ENCODE measurements at regions not wholly inside any gene's neighbourhood (a gene's known extent, or its start where the extent isn't known, plus 50 kb on each side); places are given as distances from the start of the nearest gene placed in this dataset.
"Not testable (repeated sequence)": the region's sequence is repeated elsewhere in the genome, so short reads cannot be mapped to it uniquely, and the experiment has no call there.

DNA sequence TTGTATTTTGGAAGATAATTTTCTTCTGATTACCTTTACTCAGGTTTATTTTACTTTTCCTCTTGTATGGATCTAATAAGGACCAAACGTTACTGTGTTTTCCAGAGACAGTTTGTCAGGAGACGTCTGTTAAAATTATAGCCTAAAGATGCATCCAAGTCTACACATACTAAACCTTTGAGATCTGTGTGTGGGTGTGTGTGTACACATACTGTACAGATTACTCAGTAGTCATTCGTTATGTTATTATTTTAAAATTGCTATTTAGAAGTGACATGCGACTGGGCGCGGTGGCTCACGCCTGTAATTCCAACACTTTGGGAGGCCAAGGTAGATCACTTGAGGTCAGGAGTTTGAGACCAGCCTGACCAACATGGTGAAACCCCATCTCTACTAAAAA, 51.6 kb upstream of the CNTLN start:
- DNase-seq, result no peak

DNA sequence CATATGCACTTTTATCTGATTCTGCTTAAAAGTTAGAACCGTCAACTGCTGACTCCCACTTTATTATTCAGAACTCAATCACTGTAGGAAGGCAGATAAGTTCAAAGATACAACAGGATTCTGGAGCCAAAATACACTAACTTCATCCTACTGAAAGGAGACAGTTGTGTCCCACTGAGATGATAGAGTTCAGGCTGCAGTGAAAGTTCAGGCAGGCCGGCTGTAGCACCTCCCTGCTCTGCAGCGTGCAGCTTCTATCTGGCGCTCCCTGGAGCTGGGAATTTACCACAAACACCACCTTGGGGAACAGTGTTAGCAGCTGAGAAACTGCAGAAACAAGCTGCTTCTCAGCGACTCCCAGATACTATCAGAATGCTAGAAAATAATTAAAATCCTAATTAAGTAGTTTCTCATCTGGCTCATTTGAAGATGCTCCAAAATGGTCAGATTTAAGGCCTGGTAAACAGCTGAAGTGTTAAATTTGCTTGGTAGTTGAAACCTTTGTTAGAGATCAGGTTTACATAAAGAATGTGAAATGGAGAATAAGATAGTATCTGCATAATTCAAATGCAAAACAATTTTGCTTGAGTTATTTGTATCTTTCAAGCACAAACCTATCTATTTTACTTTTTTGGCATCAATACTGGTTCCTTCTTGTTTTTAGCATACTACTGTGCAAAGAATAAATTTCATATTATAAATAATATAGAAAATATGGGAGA, 52.3 kb upstream of the CNTLN start:
- no peak for DNase-seq

DNA sequence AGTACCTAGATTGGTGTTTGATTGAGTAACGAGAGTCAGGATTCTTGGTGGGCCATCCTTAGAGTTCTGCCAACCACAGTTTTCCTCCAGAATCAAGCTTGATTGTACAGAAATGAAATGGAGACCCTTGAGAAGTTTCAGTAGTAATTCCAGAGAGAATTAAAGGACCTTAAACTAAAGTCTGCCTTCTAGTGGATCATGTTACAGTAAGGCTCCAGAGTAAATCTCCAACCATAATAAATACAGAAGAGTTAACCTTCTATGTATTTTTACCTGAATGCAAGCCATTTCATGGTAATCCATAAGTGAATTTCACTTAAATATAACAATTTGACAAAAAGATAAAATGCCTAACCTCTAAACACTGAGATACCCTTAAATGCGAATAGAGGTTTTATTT, 53.0 kb upstream of the CNTLN start:
- DNase-seq, result no peak

DNA sequence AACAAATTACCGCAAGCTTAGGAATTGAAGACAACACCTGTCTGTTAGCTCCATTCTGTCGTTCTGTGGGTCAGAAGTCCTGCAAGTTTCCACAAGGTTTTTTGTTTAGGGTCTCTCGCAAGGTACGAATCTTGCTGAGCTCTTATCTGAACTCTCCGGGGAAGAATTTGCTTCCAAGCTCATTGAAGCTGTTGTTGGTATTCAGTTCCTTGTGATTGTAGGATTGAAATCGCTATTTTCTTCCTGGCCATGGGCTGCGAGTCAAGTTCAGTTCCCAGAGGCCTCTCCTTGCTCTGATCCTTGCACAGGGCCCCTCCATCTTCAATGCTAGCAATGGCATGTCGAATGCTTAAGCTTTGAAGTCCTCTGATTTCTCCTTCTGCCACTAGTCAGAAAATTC, 53.5 kb upstream of the CNTLN start:
- no peak for DNase-seq

DNA sequence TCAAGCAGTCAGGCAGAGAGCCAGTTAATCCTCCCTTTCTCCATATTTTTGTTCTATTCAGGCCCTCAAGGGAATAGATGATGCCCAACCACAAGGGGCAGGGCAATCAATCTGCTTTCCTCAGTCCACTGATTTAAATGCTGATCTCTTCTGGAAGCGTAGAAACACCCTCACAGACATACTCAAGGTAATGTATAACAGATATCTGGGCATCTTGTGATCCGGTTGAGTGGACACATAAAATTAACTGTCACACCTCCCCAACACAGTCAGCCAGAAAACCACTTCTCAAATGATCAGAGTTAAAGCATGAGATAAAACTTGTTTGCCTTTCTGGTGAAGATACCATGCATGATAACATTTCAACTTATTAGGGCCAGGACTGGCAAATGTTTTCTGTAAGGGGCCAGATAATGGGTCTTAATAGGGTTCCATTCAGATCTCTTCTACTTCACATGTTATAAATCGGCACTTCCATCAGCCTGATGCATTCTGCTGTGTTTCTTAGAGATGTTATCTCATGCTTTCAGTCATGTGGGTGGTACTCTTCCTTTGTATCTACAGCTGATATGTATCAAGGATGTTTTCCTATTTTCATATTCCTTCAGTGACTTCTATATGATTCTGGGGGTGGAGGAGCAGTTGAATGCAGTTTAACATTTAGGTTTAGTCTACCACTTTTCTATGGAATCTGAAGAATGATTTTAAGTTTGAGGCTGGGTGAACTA, 58.9 kb upstream of the CNTLN start:
- DNase-seq, result peak; percentile 28

DNA sequence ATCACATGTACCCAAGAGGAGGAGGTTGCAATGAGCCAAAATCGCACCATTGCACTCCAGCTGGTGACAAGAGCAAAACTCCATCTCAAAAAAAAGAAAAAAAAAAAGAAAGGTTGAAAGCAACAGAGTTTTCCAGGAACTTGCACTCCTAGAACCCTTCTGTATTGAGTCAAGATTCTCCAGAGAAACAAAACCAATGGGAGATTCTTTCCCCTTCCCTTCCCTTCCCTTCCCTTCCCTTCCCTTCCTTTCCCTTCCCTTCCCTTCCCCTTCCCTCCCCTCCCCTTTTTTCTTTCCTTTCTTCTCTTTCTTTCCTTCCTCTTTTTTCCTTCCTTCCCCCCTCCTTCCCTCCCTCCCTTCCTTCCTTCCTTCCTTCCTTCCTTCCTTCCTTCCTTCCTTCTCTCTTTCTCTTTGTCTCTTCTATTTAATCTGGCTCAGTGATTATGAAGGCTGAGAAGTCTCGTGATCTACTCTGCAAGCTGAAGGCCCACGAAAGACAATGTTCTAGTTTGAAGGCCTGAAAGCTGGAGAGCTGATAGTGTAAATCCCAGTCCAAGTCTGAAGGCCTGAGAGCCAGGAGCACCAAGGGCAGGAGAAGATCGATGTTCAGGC, 59.6 kb upstream of the CNTLN start:
- DNase-seq, result no peak

DNA sequence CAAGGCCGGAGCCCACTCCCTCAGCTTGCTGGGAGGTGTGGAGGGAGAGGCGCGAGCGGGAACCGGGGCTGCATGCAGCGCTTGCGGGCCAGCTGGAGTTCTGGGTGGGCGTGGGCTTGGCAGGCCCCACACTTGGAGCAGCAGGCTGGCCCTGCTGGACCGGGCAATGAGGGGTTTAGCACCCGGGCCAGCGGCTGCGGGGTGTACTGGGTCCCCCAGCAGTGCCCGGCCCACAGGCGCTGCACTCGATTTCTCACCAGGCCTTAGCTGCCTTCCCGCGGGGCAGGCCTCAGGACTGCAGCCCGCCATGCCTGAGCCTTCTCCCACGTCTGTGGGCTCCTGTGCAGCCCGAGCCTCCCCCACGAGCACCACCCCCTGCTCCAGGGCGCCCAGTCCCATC, 62.3 kb upstream of the CNTLN start:
- not testable (repeated sequence) for DNase-seq

DNA sequence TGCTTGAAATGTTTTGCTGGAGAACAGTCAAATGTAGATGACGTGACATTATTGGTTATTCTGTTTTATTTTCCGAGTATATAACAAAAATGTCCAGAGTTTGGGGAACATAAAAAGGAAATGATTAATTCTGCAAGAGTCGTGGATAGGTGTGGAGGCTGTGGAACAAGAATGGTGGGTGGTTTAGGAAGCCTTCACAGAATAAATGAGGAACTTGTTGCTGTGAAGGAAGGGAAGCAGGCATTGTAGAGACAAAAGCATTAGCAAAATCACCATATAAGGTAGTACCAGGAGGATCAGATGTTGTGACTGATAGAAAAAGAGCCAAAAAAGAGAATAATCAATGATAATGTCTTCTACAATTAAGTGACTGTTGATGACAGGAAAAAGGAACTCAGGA, 66.2 kb upstream of the CNTLN start:
- DNase-seq, result no peak

DNA sequence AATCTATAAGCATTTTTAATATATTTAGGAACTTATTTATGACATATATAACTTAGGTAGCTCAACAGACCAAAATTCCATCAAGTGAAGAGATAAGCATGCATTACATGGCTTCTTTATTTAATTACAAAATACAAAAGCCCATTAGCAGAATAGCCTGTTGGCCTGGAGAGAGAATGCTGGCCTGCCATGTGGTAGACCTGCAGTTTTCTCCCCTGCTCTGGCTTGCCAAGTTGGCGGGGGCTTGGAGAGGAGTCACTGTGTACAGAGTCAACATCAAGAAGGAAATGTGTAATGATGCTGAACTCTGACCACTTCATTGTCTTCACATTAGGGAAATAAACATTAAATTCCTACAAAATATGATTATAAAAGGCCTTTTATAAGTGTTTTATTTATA, 69.8 kb upstream of the CNTLN start:
- DNase-seq, result no peak

DNA sequence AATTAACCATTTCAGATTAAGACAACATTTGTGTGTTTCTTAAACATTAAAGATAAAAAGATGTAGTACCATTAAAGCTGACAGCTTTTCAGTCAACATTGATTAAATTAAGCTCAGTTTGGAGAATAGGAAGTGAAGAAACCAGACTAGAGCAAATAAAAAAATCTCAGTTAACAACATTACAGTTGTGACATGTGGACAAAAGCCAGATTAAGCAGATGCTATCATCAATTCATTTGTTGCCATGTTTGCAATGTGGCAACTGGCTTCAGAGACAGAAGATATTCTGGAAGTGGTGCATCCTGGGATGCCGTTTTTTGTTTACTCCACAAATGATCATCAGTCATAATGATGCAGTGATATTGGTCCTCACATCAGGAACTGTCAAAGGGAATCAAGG, 70.3 kb upstream of the CNTLN start:
- DNase-seq, result no peak

DNA sequence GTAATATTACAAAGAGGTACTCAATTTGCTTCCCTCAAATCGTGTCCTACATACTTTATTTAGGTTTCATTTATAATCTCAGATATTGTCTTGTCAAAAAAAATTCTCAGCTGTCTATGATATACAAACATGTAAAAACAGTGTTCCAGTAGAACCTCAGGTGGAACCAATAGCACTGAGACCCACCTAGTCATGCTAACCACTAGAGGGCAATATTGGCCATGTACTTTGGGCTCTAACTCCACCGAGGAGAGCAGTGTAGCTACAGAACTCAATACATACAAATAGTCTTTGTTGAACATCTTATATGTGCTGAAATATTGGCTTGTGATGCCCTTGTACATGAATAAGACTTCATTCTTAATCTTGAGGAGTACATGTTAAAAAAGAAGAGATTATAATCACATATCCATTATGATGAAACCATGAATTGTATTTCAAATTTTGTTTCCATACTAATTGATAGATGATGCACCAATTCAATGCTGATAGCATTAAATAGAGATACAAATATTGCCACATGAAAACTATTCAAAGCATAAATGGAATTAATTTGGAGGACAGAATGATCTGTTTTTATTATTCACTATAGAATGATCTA, 71.2 kb upstream of the CNTLN start:
- DNase-seq, result no peak

DNA sequence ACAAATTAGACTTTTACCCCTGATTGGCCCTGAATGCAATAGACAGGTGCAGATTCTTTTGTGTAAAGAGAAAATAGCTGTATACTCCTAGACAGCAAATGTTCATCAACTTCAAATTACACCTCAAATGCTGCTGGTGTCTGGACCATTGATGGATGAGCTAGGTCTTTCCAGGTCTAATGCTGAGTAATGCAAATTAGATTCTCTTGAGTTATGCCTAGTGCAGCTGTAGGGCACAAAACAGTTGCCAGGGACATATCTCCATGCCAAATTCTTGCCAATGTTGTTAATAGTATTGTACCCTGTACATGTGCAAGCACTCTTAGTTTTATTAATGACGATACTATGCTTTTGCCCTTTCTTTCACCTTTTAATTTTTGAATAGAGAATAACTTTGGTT, 72.3 kb upstream of the CNTLN start:
- no peak for DNase-seq

DNA sequence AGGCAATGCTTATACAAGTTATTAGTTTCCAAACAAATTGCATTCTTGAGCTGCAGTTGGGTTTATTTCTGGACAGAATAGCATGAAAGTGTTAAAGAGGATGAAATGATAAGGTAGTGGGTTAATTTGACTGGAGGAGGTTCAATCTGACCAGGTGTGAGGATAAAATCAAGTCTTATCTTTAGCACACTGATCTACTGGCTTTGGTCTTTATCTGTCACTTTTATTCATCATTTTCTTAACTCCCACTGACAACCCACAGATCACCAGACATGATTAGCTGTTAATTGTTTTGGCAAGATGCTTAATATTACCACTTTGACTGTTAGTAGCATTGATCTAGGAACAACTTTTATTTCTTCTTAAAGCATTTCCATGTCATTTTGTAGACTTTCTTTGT, 74.4 kb upstream of the CNTLN start:
- no peak for DNase-seq

DNA sequence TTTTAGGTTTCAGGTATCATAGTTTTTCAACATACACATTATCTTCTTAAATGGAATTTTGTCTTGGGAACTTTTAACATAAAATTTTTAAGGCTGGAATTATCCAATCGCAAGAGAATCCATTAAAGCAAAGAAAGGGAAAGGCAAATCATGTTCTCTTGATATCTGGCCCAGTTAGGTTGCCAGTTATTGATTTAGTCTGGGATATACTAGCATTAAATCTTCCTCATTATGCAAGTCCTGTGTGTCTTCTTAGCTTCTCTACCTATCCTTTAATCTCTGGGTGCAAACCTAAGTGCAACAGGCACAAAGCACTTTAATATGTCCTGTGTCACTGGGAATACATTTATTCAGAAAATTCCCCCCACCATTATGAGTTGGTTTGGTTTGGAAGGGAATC, 75.4 kb upstream of the CNTLN start:
- DNase-seq, result no peak

DNA sequence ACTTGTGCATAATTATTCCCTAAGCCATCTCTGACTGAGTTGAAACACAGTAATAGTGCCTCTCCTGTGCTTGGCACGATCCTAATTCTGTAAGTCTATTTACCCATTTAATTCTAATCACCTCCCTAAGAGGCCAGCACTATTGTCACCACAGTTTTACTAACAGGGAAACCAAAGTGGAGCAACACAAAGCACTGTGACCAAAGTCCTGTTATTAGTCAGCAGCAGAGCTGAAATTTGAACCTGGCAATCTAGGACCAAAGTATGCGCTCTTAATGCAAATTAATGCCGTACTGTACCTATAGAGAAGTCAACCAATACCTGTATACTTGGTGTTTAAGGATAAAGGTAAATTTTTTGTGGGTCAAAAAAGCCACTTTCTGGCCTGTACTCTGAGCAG, 77.1 kb upstream of the CNTLN start:
- no peak for DNase-seq

DNA sequence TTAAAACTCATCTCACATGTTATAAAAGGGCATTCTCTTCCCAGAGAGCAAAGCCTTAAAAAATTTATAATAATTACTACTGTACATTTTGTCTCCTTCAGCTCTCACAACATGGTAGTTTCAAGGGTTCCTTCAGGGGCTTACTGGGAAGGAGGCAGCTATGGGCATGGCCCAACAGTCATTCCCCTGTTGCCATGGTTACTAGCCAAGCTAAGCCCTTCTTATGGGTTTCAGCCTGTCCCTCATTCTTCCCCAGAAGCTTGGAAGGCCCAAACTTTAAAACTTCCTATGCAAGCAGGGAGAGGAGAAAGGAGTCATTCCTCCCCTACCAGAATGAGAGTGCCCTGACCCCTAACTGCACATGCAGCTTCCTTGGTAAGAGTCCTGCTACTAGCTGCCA, 82.2 kb upstream of the CNTLN start:
- DNase-seq, result no peak

DNA sequence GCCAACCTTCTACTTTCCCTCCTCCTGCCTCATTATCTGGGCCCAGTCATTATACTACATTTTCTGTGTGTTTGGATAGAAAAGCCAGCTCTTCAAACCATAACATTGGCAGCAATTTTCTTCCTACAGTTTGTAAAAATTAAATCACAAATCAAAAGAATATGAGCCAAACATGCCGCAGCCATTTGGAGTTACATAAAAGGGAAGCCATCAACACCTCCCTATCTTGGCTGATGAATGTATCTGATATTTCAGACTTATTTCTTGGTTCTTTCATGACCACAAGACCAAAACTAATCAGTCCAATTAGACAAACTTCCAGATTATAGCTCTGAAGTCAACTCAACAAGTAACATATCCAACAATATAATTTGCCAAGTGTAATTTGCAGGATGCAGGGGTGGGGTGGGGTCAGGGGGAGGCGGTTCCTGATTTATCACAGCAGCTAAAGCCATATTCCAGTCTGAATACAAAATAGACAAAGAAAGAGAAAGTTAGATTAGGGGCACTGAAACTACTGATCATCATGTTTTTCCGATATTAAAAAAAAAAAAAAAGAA, 89.4 kb upstream of the CNTLN start:
- DNase-seq, result no peak

DNA sequence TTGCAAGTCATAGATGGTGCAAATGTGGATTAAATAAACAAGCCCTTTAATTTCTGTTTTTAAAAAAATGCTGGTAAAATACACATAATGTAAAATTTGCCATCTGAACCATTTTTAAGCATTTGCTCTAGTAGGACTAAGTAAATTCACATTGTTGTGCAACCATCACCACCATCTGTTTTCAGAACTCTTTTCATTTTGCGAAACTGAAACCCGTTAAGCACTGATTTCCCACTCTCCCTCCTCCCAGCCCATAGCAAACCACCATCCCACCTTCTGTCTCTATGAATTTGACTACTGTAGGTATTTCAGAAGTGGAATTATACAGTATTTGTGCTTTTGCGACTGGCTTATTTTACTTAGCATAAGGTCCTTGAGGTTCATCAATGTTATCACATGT, 103.3 kb upstream of the CNTLN start:
- DNase-seq, result no peak

DNA sequence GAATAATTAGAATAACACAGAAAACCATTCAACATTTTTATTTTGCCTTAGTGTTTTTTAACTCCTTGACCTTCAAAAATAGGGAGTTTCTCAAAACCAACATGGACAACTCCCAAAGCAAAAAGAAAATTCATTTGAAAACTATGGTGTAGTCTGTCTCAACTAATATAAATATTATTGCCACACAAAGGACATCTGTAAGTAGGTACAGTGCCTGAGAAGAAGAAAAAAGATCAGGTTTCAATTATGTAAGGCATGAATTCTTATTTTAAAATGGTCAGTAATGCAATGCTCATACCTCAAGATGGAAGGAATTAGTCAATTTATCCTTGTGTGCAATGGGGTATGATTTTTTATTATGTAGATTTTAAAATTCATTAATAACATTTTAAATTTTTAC, 109.6 kb upstream of the CNTLN start:
- DNase-seq, result no peak

DNA sequence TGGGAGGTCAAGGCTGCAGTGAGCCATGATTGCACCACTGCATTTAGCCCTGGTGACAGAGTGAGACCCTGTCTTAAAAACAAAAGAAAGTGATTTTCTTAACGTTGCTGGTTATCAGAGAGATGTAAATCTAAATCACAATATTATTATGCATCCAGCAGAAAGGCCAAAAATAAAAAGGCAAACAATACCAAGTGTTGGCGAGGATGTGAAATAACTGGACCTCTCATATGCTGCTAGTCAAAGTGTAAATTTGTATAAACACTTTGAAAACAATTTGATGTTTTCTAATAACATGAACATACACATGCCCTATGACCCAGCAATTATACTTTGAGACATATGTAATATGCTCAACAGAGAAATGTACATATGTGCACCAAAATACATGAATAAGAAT, 110.7 kb upstream of the CNTLN start:
- DNase-seq, result no peak

DNA sequence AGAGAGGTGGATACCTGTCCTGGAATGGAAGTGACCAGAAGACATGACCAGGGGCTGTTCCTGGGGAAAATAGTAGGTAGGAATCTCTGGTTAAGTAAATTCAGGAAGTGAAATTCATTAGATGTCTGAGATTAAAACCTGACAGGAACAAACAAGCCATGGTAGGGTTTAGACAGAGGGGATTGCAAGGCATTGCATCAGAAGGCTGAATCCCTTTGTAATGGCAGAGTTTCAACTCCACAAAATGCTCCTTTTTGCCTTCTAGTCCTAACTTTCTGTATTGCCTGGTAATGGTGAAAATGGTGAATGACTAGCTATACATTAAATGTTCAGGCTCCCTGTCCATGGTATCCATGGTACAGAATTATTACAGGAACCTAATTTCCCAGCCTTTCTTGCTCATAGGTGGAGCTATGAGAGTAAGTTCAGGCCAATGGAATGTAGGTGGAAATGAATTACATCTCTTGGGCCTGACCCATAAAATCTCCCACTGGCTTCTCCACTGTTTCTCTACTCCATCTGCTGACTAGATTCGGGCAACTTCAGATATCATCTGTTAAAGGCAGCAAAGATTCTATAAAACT, 113.4 kb upstream of the CNTLN start:
- no peak for DNase-seq

DNA sequence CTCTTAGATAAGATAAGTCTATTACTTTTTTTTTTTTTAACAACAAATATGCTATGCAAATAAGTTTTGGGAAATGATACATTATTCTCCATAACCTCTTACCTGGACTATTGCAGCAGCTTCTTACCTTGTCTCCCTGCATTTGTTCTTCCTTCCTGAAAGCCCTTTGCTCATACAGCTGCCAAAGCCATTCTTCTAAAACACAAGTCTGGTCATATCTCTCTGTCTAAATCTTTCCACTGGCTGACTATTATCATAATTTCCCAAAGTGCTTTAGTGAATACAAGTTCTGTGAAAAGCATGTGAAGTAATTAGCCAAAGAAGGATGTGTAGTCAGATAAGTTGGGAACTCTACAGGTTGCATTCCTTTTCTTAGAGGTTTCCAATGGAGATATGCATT, 115.4 kb upstream of the CNTLN start:
- no peak for DNase-seq
